ENCODE measurements at regions not wholly inside any gene's neighbourhood (a gene's known extent, or its start where the extent isn't known, plus 50 kb on each side); places are given as distances from the start of the nearest gene placed in this dataset.
"Not testable (repeated sequence)": the region's sequence is repeated elsewhere in the genome, so short reads cannot be mapped to it uniquely, and the experiment has no call there.

GRCh38 chr11:67873223-67873622, 130.7 kb downstream of the UNC93B1 start:
- DNase-seq (ENCODE audit: low read depth), result not testable (repeated sequence)

GRCh38 chr11:67871168-67871567, 132.7 kb downstream of the UNC93B1 start:
- DNase-seq (ENCODE audit: low read depth), result not testable (repeated sequence)

- DNase-seq (ENCODE audit: low read depth), result not testable (repeated sequence)
Measured at GRCh38 chr11:67862896-67863295, 141.0 kb downstream of the UNC93B1 start.

- DNase-seq (ENCODE audit: low read depth), result peak; percentile 16
Measured at GRCh38 chr11:67859513-67860161, 144.3 kb downstream of the UNC93B1 start.

GRCh38 chr11:67850747-67851146, 153.2 kb downstream of the UNC93B1 start:
- not testable (repeated sequence) for DNase-seq (ENCODE audit: low read depth)

DNA sequence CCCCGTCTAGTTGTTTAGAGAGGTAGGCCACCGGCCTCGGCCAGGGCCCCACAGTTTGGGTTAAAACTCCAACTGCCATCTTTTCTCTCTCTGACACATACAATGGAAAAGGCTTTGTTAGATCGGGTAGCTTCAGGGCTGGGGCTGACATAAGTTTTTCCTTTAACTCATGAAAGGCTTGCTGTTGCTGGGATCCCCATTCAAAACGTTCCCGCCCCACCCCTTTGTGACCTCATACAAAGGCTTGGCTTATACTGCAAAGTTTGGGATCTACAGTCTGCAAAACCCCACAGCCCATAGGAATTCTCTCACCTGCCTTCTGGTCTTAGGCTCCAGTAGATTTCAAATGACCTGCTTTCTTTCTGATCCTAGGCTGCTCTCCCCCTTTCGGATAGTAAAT, 154.1 kb downstream of the UNC93B1 start:
- DNase-seq (ENCODE audit: low read depth), result not testable (repeated sequence)

- not testable (repeated sequence) for DNase-seq (ENCODE audit: low read depth)
Measured at GRCh38 chr11:67847896-67848875, 155.7 kb downstream of the UNC93B1 start.

DNA sequence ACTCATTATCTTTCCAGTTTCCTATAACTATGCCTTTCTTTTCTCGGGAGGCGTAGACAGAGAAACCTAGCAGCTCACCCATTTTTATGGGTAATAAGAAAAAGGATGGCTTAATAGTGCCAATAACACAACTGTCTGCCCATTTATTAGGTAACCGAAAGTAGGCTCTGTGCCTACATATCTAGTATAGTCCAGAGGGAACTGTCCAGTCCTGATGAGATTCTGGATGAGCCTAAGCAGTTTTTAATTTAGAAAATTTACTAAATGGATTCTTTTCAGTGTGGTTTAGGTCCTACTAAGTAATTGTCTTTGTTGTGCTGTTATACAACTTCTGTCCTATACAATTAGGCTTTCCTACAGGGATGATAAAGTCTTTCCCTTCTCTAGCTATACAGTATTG, 157.6 kb downstream of the UNC93B1 start:
- DNase-seq (ENCODE audit: low read depth), result not testable (repeated sequence)

DNA sequence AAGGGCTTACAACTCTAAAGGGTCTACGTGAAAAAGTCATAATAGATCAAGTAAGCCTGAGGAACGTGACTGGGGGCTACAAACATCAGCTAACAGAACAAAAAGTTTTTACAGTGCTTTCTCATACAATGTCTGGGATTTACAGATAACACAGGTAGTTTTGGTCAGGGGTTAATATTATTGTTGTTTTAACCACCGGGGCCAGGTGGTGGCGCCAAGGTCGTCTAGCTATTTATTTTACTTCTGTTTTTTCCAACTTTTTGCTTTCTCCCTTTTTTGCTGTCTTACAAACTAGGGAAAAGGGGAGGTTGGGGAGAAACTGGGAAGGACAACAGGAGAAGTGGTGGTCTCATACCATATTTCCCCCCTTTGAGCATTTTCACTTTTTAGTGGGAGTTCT, 158.6 kb downstream of the UNC93B1 start:
- not testable (repeated sequence) for DNase-seq (ENCODE audit: low read depth)

GRCh38 chr11:67840599-67840998, 163.3 kb downstream of the UNC93B1 start:
- not testable (repeated sequence) for DNase-seq (ENCODE audit: low read depth)

- not testable (repeated sequence) for DNase-seq (ENCODE audit: low read depth)
Measured at GRCh38 chr11:67830152-67830551, 155.7 kb upstream of the ALDH3B2 start.

- not testable (repeated sequence) for DNase-seq (ENCODE audit: low read depth)
Measured at GRCh38 chr11:67826951-67827296, 152.5 kb upstream of the ALDH3B2 start.

GRCh38 chr11:67826028-67826950, 151.9 kb upstream of the ALDH3B2 start:
- not testable (repeated sequence) for DNase-seq (ENCODE audit: low read depth)

GRCh38 chr11:67824861-67825260, 150.4 kb upstream of the ALDH3B2 start:
- not testable (repeated sequence) for DNase-seq (ENCODE audit: low read depth)

DNA sequence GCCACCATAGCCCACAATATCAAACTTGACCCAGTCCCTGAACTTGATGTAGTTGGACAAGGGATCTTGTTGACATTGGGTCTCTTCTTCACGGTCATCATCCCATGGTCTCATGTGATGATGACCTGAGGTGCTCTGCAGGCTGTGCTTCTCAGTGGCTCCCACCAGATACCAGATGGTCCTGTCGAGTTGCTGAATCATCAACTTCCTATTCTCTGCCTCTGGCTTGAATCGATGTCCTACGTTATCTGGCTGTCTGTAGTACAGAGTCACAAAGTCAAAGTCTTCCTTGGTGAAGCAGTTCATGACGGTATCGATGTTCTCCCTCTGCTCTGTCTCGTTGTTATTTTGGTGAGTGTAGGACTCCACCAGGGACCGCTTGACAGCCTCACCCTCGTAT, 145.7 kb upstream of the ALDH3B2 start:
- no peak for DNase-seq (ENCODE audit: low read depth)

- not testable (repeated sequence) for DNase-seq (ENCODE audit: low read depth)
Measured at GRCh38 chr11:67817558-67817957, 143.1 kb upstream of the ALDH3B2 start.

DNA sequence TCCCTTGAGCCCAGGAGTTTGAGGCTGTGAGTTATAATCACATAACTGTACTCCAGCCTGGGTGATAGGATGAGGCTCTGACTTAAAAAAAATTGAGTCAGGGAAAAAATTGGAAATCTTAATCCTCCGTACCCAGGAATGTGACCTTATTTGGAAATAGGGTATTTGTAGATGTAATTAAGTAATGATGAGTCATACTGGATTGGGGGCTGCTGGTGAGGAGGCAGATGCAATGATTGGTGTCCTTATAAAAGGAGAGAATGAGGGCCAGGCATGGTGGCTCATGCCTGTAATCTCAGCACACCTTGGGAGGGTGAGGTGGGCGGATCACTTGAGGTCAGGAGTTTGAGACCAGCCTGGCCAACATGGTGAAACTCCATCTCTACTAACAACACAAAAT, 134.9 kb upstream of the ALDH3B2 start:
- DNase-seq (ENCODE audit: low read depth), result not testable (repeated sequence)

DNA sequence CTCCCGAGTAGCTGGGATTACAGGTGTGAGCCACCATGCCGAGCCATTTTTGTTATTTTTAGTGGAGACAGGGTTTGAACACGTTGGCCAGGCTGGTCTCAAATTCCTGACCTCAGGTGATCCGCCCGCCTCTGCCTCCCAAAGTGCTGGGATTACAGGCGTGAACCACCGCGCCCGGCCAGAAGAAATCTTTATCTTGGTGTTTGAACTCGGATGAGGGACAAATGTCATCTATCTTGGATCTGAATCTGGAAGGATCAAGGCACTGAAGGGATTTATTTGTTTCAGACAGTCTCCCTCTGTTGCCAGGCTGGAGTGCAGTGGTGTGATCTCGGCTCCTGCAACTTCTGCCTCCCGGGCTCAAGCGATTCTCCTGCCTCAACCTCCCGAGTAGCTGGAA, 133.5 kb upstream of the ALDH3B2 start:
- not testable (repeated sequence) for DNase-seq (ENCODE audit: low read depth)

DNA sequence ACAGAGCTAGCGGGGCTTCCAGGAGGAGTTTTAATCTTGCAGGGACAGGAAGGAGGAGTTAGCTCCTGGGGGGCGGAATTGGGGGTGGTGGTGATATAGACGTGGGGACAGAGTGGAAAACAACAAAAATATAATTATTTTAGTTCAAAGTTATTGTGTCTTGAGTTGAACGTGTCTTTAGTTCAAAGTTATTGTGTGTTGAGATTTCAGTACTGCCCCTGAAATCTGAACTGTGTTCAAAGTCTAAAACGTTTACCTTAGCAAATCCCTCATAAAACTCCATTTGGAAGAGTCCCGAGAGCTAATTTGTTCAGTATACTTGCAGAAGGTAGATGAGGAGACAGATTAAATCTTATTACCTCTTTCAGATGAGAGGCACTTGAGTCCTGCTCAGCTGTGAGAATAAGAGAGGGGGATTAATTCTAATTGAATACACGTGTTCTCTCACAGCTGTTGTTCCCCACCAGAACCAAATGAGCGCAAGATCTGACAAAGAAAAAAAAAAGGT, 132.4 kb upstream of the ALDH3B2 start:
- DNase-seq (ENCODE audit: low read depth), result not testable (repeated sequence)

DNA sequence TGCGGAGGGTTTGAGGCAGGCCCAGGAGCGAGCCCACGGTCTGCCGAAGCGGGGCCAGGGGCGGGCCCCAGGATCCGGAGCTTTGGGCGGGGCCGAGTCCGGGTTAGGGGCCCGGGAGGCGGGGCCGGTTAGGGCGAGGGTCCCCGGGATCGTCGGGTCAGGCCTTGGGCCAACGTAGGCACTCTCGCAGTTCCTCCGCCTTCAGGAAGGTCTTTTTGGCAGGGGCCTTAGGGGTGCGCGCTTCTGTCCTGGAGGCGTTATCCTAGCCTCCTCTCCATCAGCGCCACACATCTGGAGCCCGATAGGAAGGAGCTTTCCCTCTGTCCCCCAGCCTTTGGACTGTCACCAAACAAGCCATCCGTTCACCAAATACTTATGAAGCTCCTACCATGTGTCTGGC, 131.8 kb upstream of the ALDH3B2 start:
- DNase-seq (ENCODE audit: low read depth), result not testable (repeated sequence)

GRCh38 chr11:67805253-67806126, 131.1 kb upstream of the ALDH3B2 start:
- DNase-seq (ENCODE audit: low read depth), result peak; percentile 95

All from stimulated activated CD8-positive, alpha-beta memory T cell treated with anti-CD3 and anti-CD28 coated beads, Interleukin-4, amount 100 ng/mL, for 24 hours (primary cell).